IMR-90 (cell line): ENCODE measurements at regions not wholly inside any gene's neighbourhood (a gene's known extent, or its start where the extent isn't known, plus 50 kb on each side); places are given as distances from the start of the nearest gene placed in this dataset.

Experiments
- ATAC-seq: fragments of 200-7000 bp; cut with Tn5 transposase; 2 replicates; pipeline ENCODE4 v1.9.1; 2020; ENCODE audit warnings: low read depth, mild to moderate bottlenecking, moderate library complexity
- BruUV-seq: library from RNA; stranded (reverse); fragments of 400-500 nt; replicated peaks from 2 replicates; lab custom pipeline; 2021; lab: Mats Ljungman, UMichigan
- CTCF ChIA-PET: fragments of 300-600 bp; formaldehyde crosslinking; extraction: SDS; loops from one replicate; lab custom pipeline; 2021; ENCODE audit warnings: antibody characterized with exemption; lab: Yijun Ruan, JAX
- POLR2A ChIA-PET: fragments of 300-600 bp; sonication (Branson Sonifier 250); formaldehyde crosslinking; loops from one replicate; lab custom pipeline; 2022; ENCODE audit warnings: antibody characterized with exemption; ENCODE audit not compliant: unreplicated experiment; lab: Charles Lee
- DNase-seq: peaks from one replicate; pipeline ENCODE4 v3.0.0; 2013
- H2AFZ ChIP-seq: replicated peaks from 2 replicates; pipeline ENCODE3; 2013; ENCODE audit warnings: low read length, mild to moderate bottlenecking; ENCODE audit not compliant: poor library complexity
- H2AK5ac ChIP-seq: 2 replicates; pipeline ENCODE4 v1.6.1; 2013; ENCODE audit warnings: low read depth, low read length, inconsistent platforms
- H2AK9ac ChIP-seq: replicated peaks from 2 replicates; pipeline ENCODE3; 2013; ENCODE audit warnings: mild to moderate bottlenecking, low read depth, low read length, moderate library complexity; ENCODE audit not compliant: poor library complexity
- H2BK120ac ChIP-seq: 2 replicates; pipeline ENCODE4 v1.6.1; 2013; ENCODE audit warnings: low read depth, low read length, inconsistent platforms
- H2BK15ac ChIP-seq: 3 replicates; pipeline ENCODE4 v1.6.1; 2013; ENCODE audit warnings: low read depth, low read length, inconsistent platforms
- H2BK20ac ChIP-seq: 2 replicates; pipeline ENCODE4 v1.6.1; 2013; ENCODE audit warnings: low read depth, mild to moderate bottlenecking, inconsistent platforms, low read length, moderate library complexity
- H2BK5ac ChIP-seq: 2 replicates; pipeline ENCODE4 v1.6.1; 2013; ENCODE audit warnings: mild to moderate bottlenecking, low read depth, low read length, inconsistent platforms; ENCODE audit not compliant: poor library complexity, severe bottlenecking
- H3K14ac ChIP-seq: replicated peaks from 2 replicates; pipeline ENCODE4 v1.6.1; 2013; ENCODE audit warnings: low read depth, low read length, inconsistent platforms
- H3K18ac ChIP-seq: 2 replicates; pipeline ENCODE4 v1.6.1; 2013; ENCODE audit warnings: low read depth, low read length, control low read depth
- H3K23ac ChIP-seq: 2 replicates; pipeline ENCODE4 v1.6.1; 2013; ENCODE audit warnings: low read depth, low read length, inconsistent platforms
- H3K27ac ChIP-seq: 2 replicates; pipeline ENCODE4 v1.5.1; 2013; ENCODE audit warnings: mild to moderate bottlenecking, control low read depth, low read length; ENCODE audit not compliant: insufficient read depth
- H3K27me3 ChIP-seq: 2 replicates; pipeline ENCODE4 v1.6.1; 2013; ENCODE audit warnings: low read length; ENCODE audit not compliant: control insufficient read depth, insufficient read depth
- H3K36me3 ChIP-seq: 2 replicates; pipeline ENCODE4 v1.6.1; 2013; ENCODE audit warnings: low read length, mixed read lengths; ENCODE audit not compliant: control insufficient read depth, insufficient read depth
- H3K4ac ChIP-seq: 2 replicates; pipeline ENCODE4 v1.6.1; 2013; ENCODE audit warnings: low read depth, low read length, inconsistent platforms
- H3K4me1 ChIP-seq: 2 replicates; pipeline ENCODE4 v1.6.1; 2013; ENCODE audit warnings: low read length, mixed read lengths; ENCODE audit not compliant: control insufficient read depth, insufficient read depth
- H3K4me2 ChIP-seq: 2 replicates; pipeline ENCODE4 v1.6.1; 2013; ENCODE audit warnings: low read depth, mild to moderate bottlenecking, control low read depth, low read length, moderate library complexity
- H3K4me3 ChIP-seq: 2 replicates; pipeline ENCODE4 v1.5.1; 2013; ENCODE audit warnings: low read depth, mild to moderate bottlenecking, control low read depth, low read length, moderate library complexity; ENCODE audit not compliant: insufficient read depth
- H3K56ac ChIP-seq: 2 replicates; pipeline ENCODE4 v1.6.1; 2013; ENCODE audit warnings: low read length, inconsistent platforms; ENCODE audit not compliant: insufficient read depth; ENCODE audit errors: extremely low read depth
- H3K79me1 ChIP-seq, 2 experiments: 2 replicates each; pipeline ENCODE4 v1.6.1; 2013; ENCODE audit warnings: low read length in 2 of 2, inconsistent platforms in 1 of 2, low read depth in 1 of 2
- H3K9ac ChIP-seq: 2 replicates; pipeline ENCODE4 v1.6.1; 2013; ENCODE audit warnings: low read depth, low read length, control low read depth
- H3K9me1 ChIP-seq: 2 replicates; pipeline ENCODE4 v1.6.1; 2013; ENCODE audit warnings: low read length, inconsistent platforms; ENCODE audit not compliant: insufficient read depth
- H3K9me3 ChIP-seq: 2 replicates; pipeline ENCODE4 v1.6.1; 2013; ENCODE audit warnings: low read length; ENCODE audit not compliant: control insufficient read depth, insufficient read depth
- H4K20me1 ChIP-seq: 2 replicates; pipeline ENCODE4 v1.6.1; 2013; ENCODE audit warnings: low read length, inconsistent platforms; ENCODE audit not compliant: insufficient read depth
- H4K5ac ChIP-seq: 2 replicates; pipeline ENCODE4 v1.6.1; 2013; ENCODE audit warnings: mild to moderate bottlenecking, low read depth, low read length, control low read depth
- H4K8ac ChIP-seq, 2 experiments: 2 replicates each; pipeline ENCODE4 v1.6.1; 2013; ENCODE audit warnings: low read depth in 2 of 2, low read length in 2 of 2, control low read depth in 1 of 2, inconsistent platforms in 1 of 2
- H4K91ac ChIP-seq: 2 replicates; pipeline ENCODE4 v1.6.1; 2013; ENCODE audit warnings: low read depth, low read length, inconsistent platforms; ENCODE audit not compliant: insufficient read depth
- BHLHE40 ChIP-seq: fragments of 150-350 bp; IDR thresholded peaks from 2 replicates; pipeline ENCODE4 v1.6.1; 2016; ENCODE audit warnings: mild to moderate bottlenecking, low read depth, low read length
- CEBPB ChIP-seq: IDR thresholded peaks from 2 replicates; pipeline ENCODE4 v1.6.1; 2012; ENCODE audit warnings: low read depth, low read length, improper control_type of control experiment
- CHD1 ChIP-seq: IDR thresholded peaks from 2 replicates; pipeline ENCODE4 v1.6.1; 2012; ENCODE audit warnings: low read depth, low read length, improper control_type of control experiment
- CTCF ChIP-seq: conservative IDR thresholded peaks from 2 replicates; pipeline ENCODE4 v1.5.1; 2012; ENCODE audit warnings: mild to moderate bottlenecking, low read depth, low read length, improper control_type of control experiment
- ELK1 ChIP-seq: fragments of 150-350 bp; IDR thresholded peaks from 2 replicates; pipeline ENCODE4 v1.6.1; 2016; ENCODE audit warnings: low read depth, mild to moderate bottlenecking, low read length, moderate library complexity, borderline replicate concordance
- FOS ChIP-seq: fragments of 150-350 bp; IDR thresholded peaks from 2 replicates; pipeline ENCODE4 v1.6.1; 2016; ENCODE audit warnings: low read depth, low read length
- MAFK ChIP-seq: IDR thresholded peaks from 2 replicates; pipeline ENCODE4 v1.6.1; 2012; ENCODE audit warnings: low read depth, low read length, improper control_type of control experiment
- MAZ ChIP-seq: IDR thresholded peaks from 2 replicates; pipeline ENCODE4 v1.6.1; 2012; ENCODE audit warnings: low read depth, mild to moderate bottlenecking, low read length, improper control_type of control experiment, moderate library complexity, borderline replicate concordance
- MXI1 ChIP-seq: IDR thresholded peaks from 2 replicates; pipeline ENCODE4 v1.6.1; 2012; ENCODE audit warnings: low read depth, mild to moderate bottlenecking, low read length, moderate library complexity, borderline replicate concordance
- NFE2L2 ChIP-seq: fragments of 150-350 bp; IDR thresholded peaks from 2 replicates; pipeline ENCODE4 v1.6.1; 2016; ENCODE audit warnings: low read depth, mild to moderate bottlenecking, low read length
- POLR2A ChIP-seq: IDR thresholded peaks from 2 replicates; pipeline ENCODE4 v1.6.1; 2012; ENCODE audit warnings: mild to moderate bottlenecking, low read depth, low read length
- RAD21 ChIP-seq: IDR thresholded peaks from 2 replicates; pipeline ENCODE4 v1.6.1; 2012; ENCODE audit warnings: low read length, improper control_type of control experiment
- RCOR1 ChIP-seq: IDR thresholded peaks from 2 replicates; pipeline ENCODE4 v1.6.1; 2012; ENCODE audit warnings: mild to moderate bottlenecking, low read length, improper control_type of control experiment; ENCODE audit not compliant: insufficient replicate concordance
- RFX5 ChIP-seq: IDR thresholded peaks from 2 replicates; pipeline ENCODE4 v1.8.0; 2012; ENCODE audit warnings: low read depth, mild to moderate bottlenecking, low read length, moderate library complexity
- SMC3 ChIP-seq: fragments of 150-350 bp; IDR thresholded peaks from 2 replicates; pipeline ENCODE4 v1.6.1; 2016; ENCODE audit warnings: low read depth, mild to moderate bottlenecking, antibody characterized with exemption, low read length, moderate library complexity
- USF2 ChIP-seq: fragments of 150-350 bp; IDR thresholded peaks from 2 replicates; pipeline ENCODE4 v1.6.1; 2017; ENCODE audit warnings: mild to moderate bottlenecking, antibody characterized with exemption, low read length, low read depth
- WGBS, 2 experiments: methylation state at CpG; one replicate each; pipeline versions ENCODE4 v1.1.5 to v1.1.7; 2013; ENCODE audit warnings: missing lambda C conversion rate in 2 of 2; ENCODE audit not compliant: insufficient read length in 1 of 2; ENCODE audit errors: extremely low coverage in 2 of 2; 5-methylcytosine and 5-hydroxymethylcytosine counted together
- dilution Hi-C: fragments of 300-500 bp; cut with HindIII; formaldehyde crosslinking; loops from one replicate; pipeline ENCODE4 v1.14.3; 2018; ENCODE audit warnings: low sequenced_read_pairs; ENCODE audit not compliant: unreplicated experiment
- in situ Hi-C: fragments of 300-500 bp; cut with MboI; formaldehyde crosslinking; loops from 3 replicates; pipeline ENCODE4 v1.14.3; 2019; ENCODE audit warnings: low sequenced_read_pairs, inconsistent platforms, mixed read lengths
- intact Hi-C: fragments of 100-400 bp; cut with micrococcal nuclease; formaldehyde crosslinking; loops from 2 replicates; pipeline ENCODE4 v1.10.0; 2022

- Histone ChIP-seq H2BK5ac (no peak overlapping the region), H4K8ac (no peak overlapping the region), H4K5ac (no peak overlapping the region), H3K36me3 (no peaks in the 10 kb centered on the region), H3K9ac (no peak overlapping the region), H3K4me1 (no peaks in the 10 kb centered on the region), H3K27ac (no peak overlapping the region), H3K9me1 (no peaks in the 10 kb centered on the region), H2BK120ac (no peak overlapping the region), H2AFZ (no peak overlapping the region), H2BK15ac (no peak overlapping the region), H3K14ac (no peak overlapping the region), H3K9me3 (no peaks in the 10 kb centered on the region), H2AK5ac (no peak overlapping the region), H3K4ac (no peak overlapping the region), H3K18ac (no peak overlapping the region), H3K27me3 (no peaks in the 10 kb centered on the region), H4K20me1 (no peaks in the 10 kb centered on the region), H3K4me3 (no peak overlapping the region), H3K56ac (no peak overlapping the region), H2AK9ac (no peak overlapping the region), H3K23ac (no peak overlapping the region), H2BK20ac (no peak overlapping the region), H3K79me1 (no peaks in the 10 kb centered on the region), H4K91ac (no peak overlapping the region), H3K4me2 (no peak overlapping the region)
- ChIA-PET CTCF (no interaction called here), POLR2A (no interaction called here)
- 77% methylated on average over 2 of the region's 4 CpGs; no CpG with 5 or more reads in 1 of the 2 experiments for WGBS, 2 experiments
- no peak for TF ChIP-seq MXI1
- no peak for TF ChIP-seq BHLHE40
- no peak for TF ChIP-seq ELK1
- TF ChIP-seq MAFK: no peak
- TF ChIP-seq CEBPB: no peak
- TF ChIP-seq USF2: no peak
- no peak for TF ChIP-seq NFE2L2
- TF ChIP-seq SMC3: no peak
- TF ChIP-seq CHD1: no peak
- no peak for TF ChIP-seq MAZ
- no peak for TF ChIP-seq POLR2A
- TF ChIP-seq RCOR1: no peak
- no peak for TF ChIP-seq FOS
- no peak for TF ChIP-seq CTCF
- TF ChIP-seq RAD21: no peak
- no peak for TF ChIP-seq RFX5
- no TSS peak for BruUV-seq
- DNase-seq: no peak
- no peak for ATAC-seq
- dilution Hi-C loops (no loop called here), in situ Hi-C loops (no loop called here), intact Hi-C loops (no loop called here)
These were observed 792.3 kb upstream of the PIK3C3 start for GRCh38 chr18:41162781-41163180.
